NCI-H526 (cell line): ENCODE measurements at regions not wholly inside any gene's neighbourhood (a gene's known extent, or its start where the extent isn't known, plus 50 kb on each side); places are given as distances from the start of the nearest gene placed in this dataset.
"Not testable (repeated sequence)": the region's sequence is repeated elsewhere in the genome, so short reads cannot be mapped to it uniquely, and the experiment has no call there.

Source experiments
- DNase-seq, 2 experiments: peaks; one replicate each; lab custom pipeline; 2025; lab: John Stamatoyannopoulos, UW

DNA sequence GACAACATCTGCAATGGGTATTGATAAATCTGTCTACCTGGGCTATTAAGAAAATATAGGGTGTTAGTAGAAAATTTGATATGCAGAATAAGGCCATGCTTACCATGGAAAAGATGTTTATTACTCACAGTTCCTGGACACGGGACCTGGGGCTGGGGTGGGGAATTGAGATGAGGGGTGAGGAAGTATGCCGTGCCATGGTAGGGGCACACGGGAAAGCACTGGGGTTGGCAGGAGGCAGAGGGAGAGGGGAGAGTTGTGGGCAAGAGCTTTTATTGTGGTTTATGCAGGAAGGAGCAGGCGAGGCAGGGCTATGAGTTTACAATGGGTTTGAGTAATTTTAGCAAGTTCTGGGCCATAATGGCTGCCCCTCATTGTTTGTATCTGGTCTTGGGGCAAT, 493.8 kb downstream of the SIPA1L2 start:
- DNase-seq, result no peak

DNA sequence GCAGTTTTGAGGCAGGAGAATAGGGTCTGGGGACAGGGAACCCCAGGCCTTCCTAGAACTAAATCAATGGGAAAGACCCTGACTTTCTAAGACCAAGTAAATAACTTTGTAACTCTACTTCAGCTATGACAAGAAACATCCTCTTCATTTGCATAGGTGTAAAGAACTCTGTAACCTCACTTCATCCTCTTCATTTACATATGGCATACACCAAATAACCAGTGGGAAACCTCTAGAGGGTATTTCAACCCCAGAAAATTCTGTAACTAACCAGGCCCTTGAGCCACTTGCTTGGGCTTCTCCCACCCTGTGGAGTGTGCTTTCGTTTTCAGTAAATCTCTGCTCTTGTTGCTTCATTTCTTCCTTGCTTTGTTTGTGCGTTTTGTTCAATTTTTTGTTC, 495.6 kb downstream of the SIPA1L2 start:
- no peak for DNase-seq

DNA sequence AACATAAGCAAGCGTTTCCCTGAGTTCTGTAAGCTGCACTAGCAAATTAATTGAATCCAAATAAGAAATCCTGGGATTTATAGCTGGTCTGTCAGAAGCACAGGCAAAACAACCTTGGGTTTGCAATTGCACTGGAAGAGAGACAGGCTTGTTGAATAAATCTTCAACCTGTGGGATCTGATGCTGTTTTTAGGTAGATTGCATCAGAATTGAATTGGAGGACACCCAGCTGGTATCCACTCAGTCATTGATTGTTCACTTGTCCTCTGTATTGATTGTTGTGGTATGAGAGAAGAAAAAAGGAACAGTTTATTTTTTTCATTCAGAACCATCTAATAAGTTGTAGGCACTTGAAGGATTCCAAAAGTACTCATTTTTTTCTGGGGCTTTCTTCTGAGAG, 497.4 kb downstream of the SIPA1L2 start:
- DNase-seq, result no peak

DNA sequence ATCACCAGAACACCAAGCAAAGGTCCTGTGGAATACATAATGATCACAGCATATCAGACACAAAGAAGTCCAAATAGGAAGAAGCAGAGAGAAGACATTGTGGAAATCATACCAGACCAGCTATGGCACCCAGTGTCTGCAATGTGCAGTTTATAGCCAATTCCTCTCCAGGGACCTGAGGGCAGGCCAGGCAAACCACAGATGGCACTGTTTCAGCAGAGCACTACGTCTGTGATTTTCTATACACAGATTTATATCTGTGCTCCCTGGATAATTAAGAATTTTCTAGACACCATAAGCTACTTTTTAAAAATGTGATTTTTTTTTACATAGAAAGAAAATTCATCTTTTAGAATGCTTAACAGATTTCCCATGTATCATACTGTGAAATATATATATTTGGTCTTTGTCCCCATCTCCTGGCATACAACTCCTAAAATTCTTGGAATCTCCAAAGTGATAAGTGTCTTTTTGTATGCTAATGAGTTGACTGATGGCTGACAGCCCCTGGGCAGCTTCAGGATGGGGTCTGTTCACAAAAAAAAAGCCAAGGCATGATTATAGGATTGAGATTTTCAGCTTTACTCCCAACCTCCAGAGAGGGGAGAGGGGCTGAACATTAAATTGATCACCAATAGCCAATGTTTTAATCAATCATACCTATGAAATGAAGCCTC, 498.1 kb downstream of the SIPA1L2 start:
- no peak for DNase-seq

DNA sequence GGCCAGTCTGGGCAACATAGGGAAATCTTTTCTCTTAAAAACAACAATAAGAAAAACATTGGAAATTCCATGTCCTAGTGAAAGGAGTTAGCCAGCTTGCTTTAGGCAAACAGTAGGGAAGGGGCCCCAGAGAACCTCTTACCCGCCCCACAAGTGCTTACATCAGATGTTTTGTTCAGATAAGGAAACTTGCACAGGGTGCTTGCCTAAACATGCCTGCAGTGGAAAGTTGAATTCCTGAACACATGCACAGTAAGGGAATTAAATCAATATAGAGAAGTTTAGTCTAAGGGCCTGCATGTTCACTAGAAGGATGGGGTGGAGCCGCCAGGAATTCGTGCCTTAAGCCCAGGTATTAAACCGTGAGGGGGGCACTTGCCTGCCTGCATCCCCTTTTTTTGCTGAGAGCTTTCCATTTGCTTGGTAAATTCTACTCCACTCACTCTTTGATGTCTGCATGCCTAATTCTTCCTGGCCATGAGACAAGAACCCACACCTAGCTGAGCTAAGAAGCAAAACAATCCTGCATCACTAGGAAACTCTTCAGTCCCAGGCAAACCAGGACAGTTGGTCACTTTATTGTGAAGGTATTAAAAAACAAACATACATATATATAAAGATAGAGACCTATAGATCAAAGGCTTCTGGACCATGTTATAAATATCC, 499.0 kb downstream of the SIPA1L2 start:
- no peak for DNase-seq

DNA sequence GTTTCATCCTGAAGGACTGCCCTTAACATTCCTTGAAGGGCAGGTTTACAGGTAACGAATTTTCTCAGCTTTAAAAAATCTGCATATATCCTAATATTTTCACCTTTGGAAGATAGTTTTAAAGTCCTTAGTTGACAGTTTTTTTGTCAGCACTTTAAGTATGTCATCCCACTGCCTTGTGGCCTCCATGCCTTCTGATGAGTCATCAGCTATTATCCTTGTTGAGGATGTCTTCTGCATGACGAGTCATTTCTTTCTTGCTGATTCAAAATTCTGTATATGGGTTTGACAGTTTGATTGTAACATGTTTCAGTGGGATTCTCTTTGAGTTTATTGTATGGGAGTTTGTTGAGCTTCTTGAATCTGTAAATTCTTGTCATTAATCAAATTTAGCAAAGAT, 500.6 kb downstream of the DISC1 start:
- no peak for DNase-seq

DNA sequence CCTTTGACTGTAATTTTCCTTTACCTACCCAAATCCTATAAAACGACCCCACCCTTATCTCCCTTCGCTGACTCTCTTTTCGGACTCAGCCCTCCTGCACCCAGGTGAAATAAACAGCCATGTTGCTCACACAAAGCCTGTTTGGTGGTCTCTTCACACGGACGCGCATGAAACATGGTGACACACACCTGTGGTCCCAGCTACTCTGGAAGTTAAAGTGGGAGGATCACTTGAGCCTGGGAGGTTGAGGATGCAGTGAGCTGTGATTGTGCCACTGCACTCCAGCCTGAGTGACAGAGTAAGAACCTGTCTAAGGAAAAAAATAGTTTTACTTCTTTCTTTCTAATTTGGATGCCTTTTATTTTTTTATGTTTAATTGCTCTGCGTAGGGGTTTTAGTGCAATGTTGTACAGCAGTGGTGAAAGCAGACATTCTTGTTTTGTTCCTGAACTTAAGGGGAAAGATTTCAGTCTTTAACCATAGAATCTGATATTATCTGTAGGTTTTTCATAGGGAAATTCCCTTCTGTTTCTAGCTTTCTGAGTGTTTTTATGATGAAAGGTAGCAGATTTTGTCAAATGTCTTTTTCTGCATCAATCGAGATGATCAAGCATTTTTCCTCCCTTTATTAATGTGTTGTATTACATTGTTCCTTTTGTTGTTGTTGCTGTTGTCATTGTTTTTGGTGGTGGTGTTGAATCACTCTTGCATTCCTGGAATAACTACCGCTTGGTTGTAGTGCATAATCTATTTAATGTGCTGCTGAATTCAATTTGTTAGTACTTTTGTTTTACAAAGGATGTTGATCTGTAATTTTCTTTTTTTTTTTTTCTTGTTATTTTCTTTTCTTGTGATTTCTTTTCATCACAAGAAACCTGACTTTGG, 497.4 kb downstream of the DISC1 start:
- DNase-seq, result no peak

DNA sequence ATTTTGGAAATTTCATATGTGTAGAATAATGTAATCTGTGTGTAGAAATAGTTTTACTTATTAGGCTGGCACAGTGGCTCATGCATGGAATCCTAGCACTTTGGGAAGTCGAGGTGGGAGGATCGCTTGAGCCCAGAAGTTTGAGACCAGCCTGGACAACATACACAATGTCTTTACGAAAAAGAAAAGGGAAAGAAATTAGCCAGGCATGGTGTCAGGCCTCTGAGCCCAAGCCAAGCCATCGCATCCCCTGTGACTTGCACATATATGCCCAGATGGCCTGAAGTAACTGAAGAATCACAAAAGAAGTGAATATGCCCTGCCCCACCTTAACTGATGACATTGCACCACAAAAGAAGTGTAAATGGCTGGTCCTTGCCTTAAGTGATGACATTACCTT, 491.3 kb downstream of the DISC1 start:
- DNase-seq, result not testable (repeated sequence)

DNA sequence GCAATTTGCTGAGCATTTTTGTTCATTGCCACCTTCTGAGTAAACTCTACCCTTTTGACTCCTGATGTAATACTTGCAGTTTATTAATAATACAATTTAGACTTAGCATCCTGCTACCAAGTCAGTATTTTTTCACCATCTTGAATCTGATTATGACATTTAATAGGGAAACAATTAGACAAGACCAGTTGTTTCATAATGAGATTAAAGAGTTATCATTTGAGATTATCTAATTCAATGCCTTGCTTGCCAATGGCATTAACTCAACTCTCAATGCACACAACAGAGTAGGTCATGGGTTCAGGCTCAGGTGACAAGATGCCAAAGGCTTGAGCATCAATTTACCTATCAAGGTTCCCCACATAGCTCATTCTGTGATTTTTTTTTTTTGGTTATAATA, 488.4 kb downstream of the DISC1 start:
- no peak for DNase-seq

DNA sequence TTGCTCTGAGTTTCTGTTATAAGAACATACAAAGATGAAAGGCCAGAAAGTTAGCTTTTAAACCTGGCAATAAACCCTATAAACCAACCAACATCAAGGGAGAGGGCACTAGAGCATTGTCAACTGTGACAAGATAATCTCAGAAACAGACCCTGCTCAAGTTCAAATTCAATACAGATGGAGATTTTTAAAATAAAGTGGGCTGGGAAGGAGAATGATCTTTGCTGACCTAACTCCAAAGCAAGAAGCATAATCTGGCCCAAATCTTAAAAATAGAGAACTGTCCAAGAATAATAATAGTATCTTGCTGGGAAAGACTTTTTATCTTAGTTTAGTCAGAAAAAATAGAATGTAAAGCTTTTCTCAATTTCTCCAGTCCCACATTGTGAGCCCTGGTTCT, 485.5 kb downstream of the DISC1 start:
- no peak for DNase-seq

DNA sequence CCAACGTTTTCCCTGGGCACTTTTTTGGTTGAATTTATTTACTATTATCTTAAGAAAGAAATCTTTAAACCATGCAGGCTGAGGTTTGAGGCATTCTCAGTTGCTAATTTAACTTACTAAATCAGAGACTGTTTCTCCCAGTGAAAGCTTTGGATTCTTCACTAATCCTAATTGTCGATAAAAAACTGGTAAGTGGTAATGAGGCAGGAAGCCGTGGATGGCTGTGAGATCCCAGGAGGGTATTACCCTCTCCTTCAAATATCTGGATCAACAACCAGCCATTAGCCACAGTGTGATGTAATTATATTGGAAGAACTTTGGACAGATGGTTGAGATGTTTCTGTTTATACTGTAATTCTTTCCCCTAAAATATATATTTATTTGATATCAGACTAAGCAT, 485.0 kb downstream of the DISC1 start:
- DNase-seq, result no peak

DNA sequence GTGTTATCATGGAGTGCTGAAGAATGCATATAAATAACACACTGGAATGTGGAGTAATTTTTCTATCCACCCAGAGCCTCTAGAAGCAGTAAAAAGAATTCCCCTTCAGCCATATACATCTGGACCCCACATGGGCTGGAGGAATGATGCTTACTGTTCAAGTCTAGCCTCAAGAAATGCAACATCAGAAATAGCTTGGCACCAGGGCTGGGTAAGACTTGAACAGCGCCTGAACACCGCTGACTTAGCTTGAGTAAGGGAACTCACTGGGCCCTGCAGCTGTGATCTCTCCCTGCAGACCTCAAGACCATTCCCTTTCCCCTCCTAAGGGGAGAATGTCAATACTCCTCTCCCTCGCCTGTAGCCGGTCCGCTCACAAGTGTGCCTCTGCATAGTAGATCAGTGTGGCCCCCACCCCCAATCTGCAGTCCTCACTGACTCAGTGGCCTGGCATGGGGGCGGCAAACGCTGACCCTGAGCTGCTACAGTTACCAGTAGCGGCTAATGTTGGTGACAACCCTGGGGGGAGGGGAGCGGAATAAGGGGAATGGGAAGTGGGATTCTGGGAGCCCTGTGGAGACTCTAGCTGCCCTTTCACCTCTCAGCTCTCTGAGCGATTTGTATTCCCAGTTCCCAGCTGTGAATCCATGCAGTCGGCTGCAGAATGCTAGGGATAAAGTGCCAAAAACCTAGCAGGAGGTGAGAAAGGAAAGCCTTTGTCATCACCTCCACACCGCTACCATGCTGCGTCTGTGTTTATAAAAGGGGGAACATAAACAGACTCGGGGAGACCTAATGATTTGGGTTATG, 483.9 kb downstream of the DISC1 start:
- no peak for DNase-seq

DNA sequence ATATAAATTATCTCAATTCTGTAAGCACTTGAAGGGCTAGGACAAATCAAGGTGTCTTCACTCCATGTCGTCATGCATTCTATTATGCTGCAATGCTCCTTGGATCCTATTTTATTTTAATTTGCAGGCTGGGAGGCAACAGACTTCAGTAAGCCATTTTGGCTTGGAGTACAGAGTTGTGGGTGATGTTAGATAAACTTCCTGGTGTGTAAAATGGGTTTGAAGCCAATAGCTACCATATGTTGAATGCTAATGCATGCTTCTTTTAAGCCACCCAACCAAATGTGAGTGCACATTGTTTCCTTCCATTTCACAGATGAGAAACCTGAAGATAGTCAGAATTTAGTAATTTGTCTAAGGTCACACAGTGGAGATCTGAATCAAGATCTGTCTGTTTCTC, 482.8 kb downstream of the DISC1 start:
- DNase-seq, result no peak

DNA sequence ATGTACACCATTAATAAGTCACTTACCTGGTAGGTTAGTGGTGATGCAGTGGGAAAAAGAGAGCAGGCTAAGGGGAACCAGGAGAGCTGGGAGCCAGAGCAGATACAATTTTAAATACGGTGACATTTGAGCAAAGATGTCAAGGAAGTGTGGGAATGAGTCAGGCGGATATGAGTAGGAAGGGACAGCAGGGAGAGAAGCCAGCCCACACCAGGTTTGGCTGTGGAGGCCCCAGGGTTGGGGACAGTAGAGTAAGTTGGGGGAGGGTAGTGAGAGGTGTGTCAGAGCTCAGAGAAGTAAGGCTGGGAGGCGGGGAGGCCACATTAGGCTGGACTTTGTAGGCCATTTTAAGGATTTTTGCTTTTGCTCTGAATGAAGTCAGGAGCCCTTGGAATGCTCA, 482.0 kb downstream of the DISC1 start:
- DNase-seq, result no peak

DNA sequence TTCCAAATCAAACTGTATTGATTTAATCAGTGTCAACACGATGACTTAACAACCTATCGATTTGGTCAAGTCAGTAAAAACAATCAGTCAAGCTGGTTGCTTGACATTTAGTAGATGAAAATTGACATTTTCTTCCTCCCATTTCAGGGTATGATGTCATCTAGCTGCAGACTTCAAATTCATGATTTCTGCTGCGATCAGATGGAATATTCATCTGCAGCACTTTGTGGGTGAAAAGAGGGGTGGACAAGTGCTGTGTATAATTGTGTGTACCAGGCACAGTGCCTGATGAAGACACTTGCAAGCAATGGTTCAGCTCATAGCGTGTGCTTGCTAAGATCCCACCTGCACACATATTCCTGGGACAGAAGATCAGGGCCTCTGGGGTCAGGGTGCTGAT, 479.8 kb downstream of the DISC1 start:
- no peak for DNase-seq

DNA sequence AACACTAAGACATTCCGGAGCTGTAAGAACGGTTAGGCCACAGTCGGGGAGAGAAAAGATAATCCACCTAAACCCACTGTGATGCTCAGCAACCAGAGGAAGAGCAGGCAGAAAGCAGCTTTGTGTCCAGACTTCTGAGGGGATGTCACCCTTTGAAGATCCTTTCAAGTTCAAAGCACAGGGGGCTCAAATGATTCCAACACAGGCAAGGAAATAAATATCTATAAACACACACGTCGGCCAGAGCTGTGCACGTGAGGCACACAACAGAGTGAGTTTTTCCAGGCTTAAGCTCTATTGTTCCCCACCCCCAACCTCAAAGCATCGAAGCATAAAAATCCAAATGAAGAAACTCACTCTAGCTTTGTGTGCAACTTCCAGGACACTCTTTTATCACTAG, 479.0 kb downstream of the DISC1 start:
- DNase-seq, result no peak

DNA sequence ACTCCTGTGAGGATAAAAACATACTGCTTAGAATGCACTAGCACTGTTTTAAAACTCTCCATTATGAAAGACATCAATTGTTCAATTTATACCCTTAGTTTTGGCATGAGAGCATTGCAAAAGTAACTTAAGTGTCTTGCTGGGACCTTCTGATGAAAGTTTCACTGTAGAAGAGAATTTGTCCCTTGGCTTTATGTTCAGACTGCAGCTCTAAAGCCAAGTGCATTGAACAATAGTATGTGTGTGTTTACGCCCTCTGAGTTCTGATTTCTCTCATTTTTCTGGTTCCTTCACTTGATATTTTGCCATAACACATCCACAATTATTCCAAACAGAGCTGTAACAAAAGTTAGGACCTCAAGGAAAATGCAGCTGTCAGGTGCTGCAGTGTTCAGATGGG, 474.6 kb downstream of the DISC1 start:
- no peak for DNase-seq

DNA sequence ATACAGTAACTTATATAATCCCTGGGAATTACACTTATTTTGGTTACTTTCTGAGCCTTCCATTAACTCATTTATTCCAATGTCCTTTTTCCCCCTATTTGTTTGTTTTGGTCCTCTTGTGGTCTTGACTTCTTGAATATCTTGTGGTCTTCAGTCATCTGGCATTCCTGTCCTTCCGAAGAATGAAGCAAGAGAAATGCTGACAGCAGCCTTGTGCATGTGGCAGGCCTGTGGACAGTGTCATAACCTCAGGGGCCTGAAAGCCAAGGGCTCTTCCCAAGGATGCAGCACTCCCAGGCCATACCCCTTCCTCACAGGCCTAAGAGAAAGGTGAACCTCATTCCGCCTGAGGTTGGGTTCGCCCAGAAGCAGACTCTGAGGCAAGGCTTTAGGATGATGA, 470.2 kb downstream of the DISC1 start:
- no peak for DNase-seq
